Epithelial cell of proximal tubule (primary cell): ENCODE measurements at regions not wholly inside any gene's neighbourhood (a gene's known extent, or its start where the extent isn't known, plus 50 kb on each side); places are given as distances from the start of the nearest gene placed in this dataset.
"Not testable (repeated sequence)": the region's sequence is repeated elsewhere in the genome, so short reads cannot be mapped to it uniquely, and the experiment has no call there.

Experiments used
- DNase-seq: peaks from one replicate; pipeline ENCODE4 v3.0.0-alpha.2; 2011; ENCODE audit warnings: low read depth
- H3K4me3 ChIP-seq: 2 replicates; pipeline ENCODE4 v1.5.1; 2011; ENCODE audit warnings: low read depth, mild to moderate bottlenecking, low read length
- CTCF ChIP-seq: conservative IDR thresholded peaks from 2 replicates; pipeline ENCODE4 v1.5.1; 2012; ENCODE audit warnings: low read depth, mild to moderate bottlenecking, low read length

GRCh38 chr3:75334299-75334698 is 329.8 kb upstream of the FRG2C start:
- no peak for DNase-seq
- H3K4me3 ChIP-seq, result no peak overlapping the region
- no peak for TF ChIP-seq CTCF

- DNase-seq, result no peak
- H3K4me3 ChIP-seq, result no peak overlapping the region
- TF ChIP-seq CTCF, result no peak
These were observed 326.8 kb upstream of the FRG2C start for GRCh38 chr3:75337226-75337900.

GRCh38 chr3:75338342-75338741 is 325.8 kb upstream of the FRG2C start:
- no peak for TF ChIP-seq CTCF
- DNase-seq, result no peak
- no peak overlapping the region for H3K4me3 ChIP-seq

GRCh38 chr3:75341324-75342067 is 322.6 kb upstream of the FRG2C start:
- TF ChIP-seq CTCF, result no peak
- no peak for DNase-seq
- H3K4me3 ChIP-seq, result no peak overlapping the region

GRCh38 chr3:75342425-75342824 is 321.7 kb upstream of the FRG2C start:
- no peak for TF ChIP-seq CTCF
- no peak for DNase-seq
- H3K4me3 ChIP-seq, result no peak overlapping the region

GRCh38 chr3:75350536-75350935 is 313.6 kb upstream of the FRG2C start:
- H3K4me3 ChIP-seq, DNase-seq: not testable (repeated sequence)

- not testable (repeated sequence) for DNase-seq, H3K4me3 ChIP-seq
These were observed 301.9 kb upstream of the FRG2C start for GRCh38 chr3:75362086-75362784.

GRCh38 chr3:75372964-75373363 is 291.2 kb upstream of the FRG2C start:
- H3K4me3 ChIP-seq, DNase-seq: not testable (repeated sequence)

GRCh38 chr3:75379840-75380239 is 284.3 kb upstream of the FRG2C start:
- H3K4me3 ChIP-seq, DNase-seq: not testable (repeated sequence)
